ENCODE measurements at regions not wholly inside any gene's neighbourhood (a gene's known extent, or its start where the extent isn't known, plus 50 kb on each side); places are given as distances from the start of the nearest gene placed in this dataset.

- TF ChIP-seq CTCF (IDR thresholded peaks at IDR 0.05; ENCODE audit: extremely low read depth, missing control alignments), result no peak
- no peak for DNase-seq (ENCODE audit: low spot score)
Measured at GRCh38 chr1:56188221-56188620, 391.1 kb downstream of the PLPP3 start.

GRCh38 chr1:56187405-56187804 lies 392.0 kb downstream of the PLPP3 start:
- DNase-seq (ENCODE audit: low spot score), result no peak
- no peak for TF ChIP-seq CTCF (IDR thresholded peaks at IDR 0.05; ENCODE audit: extremely low read depth, missing control alignments)

GRCh38 chr1:56185493-56185892 lies 393.9 kb downstream of the PLPP3 start:
- TF ChIP-seq CTCF (IDR thresholded peaks at IDR 0.05; ENCODE audit: extremely low read depth, missing control alignments), result no peak
- no peak for DNase-seq (ENCODE audit: low spot score)

GRCh38 chr1:56183151-56183550 lies 396.2 kb downstream of the PLPP3 start:
- TF ChIP-seq CTCF (IDR thresholded peaks at IDR 0.05; ENCODE audit: extremely low read depth, missing control alignments), result no peak
- no peak for DNase-seq (ENCODE audit: low spot score)

GRCh38 chr1:56180520-56181190 lies 398.7 kb downstream of the PLPP3 start:
- no peak for DNase-seq (ENCODE audit: low spot score)
- no peak for TF ChIP-seq CTCF (IDR thresholded peaks at IDR 0.05; ENCODE audit: extremely low read depth, missing control alignments)

GRCh38 chr1:56179543-56179942 lies 399.8 kb downstream of the PLPP3 start:
- no peak for DNase-seq (ENCODE audit: low spot score)
- no peak for TF ChIP-seq CTCF (IDR thresholded peaks at IDR 0.05; ENCODE audit: extremely low read depth, missing control alignments)

- no peak for DNase-seq (ENCODE audit: low spot score)
- TF ChIP-seq CTCF (IDR thresholded peaks at IDR 0.05; ENCODE audit: extremely low read depth, missing control alignments), result no peak
Measured at GRCh38 chr1:56175211-56175610, 404.2 kb downstream of the PLPP3 start.

Data from GM20000 (cell line).